ENCODE measurements at regions not wholly inside any gene's neighbourhood (a gene's known extent, or its start where the extent isn't known, plus 50 kb on each side); places are given as distances from the start of the nearest gene placed in this dataset.

DNA sequence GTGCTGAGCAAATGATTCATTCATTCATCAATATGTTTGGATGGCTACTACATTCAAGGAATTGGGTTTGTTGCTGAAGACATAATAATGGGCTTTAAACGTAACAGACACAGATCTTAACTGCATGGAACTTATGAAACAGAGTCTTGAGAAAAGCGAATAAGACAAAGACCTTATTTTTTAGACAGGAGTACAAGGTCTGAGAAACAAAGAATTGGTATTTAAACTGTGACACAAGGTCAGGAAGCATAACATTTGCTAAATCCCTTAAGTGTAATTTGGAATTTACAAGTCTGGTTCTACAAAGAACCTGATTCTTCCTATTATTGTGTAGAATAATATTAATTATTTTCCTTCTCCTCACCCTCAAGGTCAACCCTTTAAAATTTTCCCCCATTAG lies 565.4 kb upstream of the RGS18 start:
- in situ Hi-C loops (cut with HindIII; ENCODE audit: extremely low pct_ligation_motif_present, low pct_unique_long_range_greater_than_20kb): no loop called here
- FAIRE-seq (no peak), DNase-seq (ENCODE audit: low spot score) (no peak), ATAC-seq (no peak)
- no peak overlapping the region for H2AFZ ChIP-seq (ENCODE audit: low read length)
- no peak overlapping the region for H3K4me3 ChIP-seq (replicated peaks in 1 of 3; ENCODE audit: insufficient read depth in 1 of 3, low read depth in 2 of 3, low read length in 3 of 3)
- TF ChIP-seq, protein P1, sequence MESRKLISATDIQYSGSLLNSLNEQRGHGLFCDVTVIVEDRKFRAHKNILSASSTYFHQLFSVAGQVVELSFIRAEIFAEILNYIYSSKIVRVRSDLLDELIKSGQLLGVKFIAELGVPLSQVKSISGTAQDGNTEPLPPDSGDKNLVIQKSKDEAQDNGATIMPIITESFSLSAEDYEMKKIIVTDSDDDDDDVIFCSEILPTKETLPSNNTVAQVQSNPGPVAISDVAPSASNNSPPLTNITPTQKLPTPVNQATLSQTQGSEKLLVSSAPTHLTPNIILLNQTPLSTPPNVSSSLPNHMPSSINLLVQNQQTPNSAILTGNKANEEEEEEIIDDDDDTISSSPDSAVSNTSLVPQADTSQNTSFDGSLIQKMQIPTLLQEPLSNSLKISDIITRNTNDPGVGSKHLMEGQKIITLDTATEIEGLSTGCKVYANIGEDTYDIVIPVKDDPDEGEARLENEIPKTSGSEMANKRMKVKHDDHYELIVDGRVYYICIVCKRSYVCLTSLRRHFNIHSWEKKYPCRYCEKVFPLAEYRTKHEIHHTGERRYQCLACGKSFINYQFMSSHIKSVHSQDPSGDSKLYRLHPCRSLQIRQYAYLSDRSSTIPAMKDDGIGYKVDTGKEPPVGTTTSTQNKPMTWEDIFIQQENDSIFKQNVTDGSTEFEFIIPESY (CRISPR knock-in tag; IDR thresholded peaks at IDR 0.05): no peak
- TF ChIP-seq ZNF841 (CRISPR knock-in tag; IDR thresholded peaks at IDR 0.05; ENCODE audit: borderline replicate concordance): no peak
- TF ChIP-seq PCBP2 (optimal IDR thresholded peaks at IDR 0.05; ENCODE audit: low read depth, low read length, poor library complexity, severe bottlenecking): no peak
- TF ChIP-seq TCF7 (IDR thresholded peaks at IDR 0.05; ENCODE audit: low read depth): no peak
- no peak for TF ChIP-seq IKZF1 (IDR thresholded peaks at IDR 0.05)
- TF ChIP-seq, protein P2, sequence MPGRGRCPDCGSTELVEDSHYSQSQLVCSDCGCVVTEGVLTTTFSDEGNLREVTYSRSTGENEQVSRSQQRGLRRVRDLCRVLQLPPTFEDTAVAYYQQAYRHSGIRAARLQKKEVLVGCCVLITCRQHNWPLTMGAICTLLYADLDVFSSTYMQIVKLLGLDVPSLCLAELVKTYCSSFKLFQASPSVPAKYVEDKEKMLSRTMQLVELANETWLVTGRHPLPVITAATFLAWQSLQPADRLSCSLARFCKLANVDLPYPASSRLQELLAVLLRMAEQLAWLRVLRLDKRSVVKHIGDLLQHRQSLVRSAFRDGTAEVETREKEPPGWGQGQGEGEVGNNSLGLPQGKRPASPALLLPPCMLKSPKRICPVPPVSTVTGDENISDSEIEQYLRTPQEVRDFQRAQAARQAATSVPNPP (CRISPR knock-in tag; IDR thresholded peaks at IDR 0.05): no peak
- no peak for TF ChIP-seq RBM22 (optimal IDR thresholded peaks at IDR 0.05; ENCODE audit: low read length)
- no peak for TF ChIP-seq ZFY (CRISPR knock-in tag; IDR thresholded peaks at IDR 0.05)
- TF ChIP-seq, protein P3, sequence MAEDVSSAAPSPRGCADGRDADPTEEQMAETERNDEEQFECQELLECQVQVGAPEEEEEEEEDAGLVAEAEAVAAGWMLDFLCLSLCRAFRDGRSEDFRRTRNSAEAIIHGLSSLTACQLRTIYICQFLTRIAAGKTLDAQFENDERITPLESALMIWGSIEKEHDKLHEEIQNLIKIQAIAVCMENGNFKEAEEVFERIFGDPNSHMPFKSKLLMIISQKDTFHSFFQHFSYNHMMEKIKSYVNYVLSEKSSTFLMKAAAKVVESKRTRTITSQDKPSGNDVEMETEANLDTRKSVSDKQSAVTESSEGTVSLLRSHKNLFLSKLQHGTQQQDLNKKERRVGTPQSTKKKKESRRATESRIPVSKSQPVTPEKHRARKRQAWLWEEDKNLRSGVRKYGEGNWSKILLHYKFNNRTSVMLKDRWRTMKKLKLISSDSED (CRISPR knock-in tag; IDR thresholded peaks at IDR 0.05): no peak
- TF ChIP-seq MLLT10 (CRISPR knock-in tag; IDR thresholded peaks at IDR 0.05): no peak
- TF ChIP-seq ZNF121 (CRISPR knock-in tag; IDR thresholded peaks at IDR 0.05): no peak
- TF ChIP-seq ZNF572 (CRISPR knock-in tag; IDR thresholded peaks at IDR 0.05): no peak
- TF ChIP-seq ZNF510 (CRISPR knock-in tag; IDR thresholded peaks at IDR 0.05; ENCODE audit: low read depth): no peak
- no peak for TF ChIP-seq THYN1 (CRISPR knock-in tag; IDR thresholded peaks at IDR 0.05; ENCODE audit: borderline replicate concordance, low read depth)
- TF ChIP-seq ZNF790 (CRISPR knock-in tag; IDR thresholded peaks at IDR 0.05; ENCODE audit: borderline replicate concordance): no peak
- no peak for TF ChIP-seq PPARG (CRISPR knock-in tag; conservative IDR thresholded peaks at IDR 0.05)
- ChIA-PET POLR2A (no interaction called here), CTCF (ENCODE audit: low intra/inter-chr PET ratio, low total read pairs) (no interaction called here)
- 1% methylated on average over 2 of the region's 2 CpGs for WGBS (ENCODE audit: low lambda C conversion rate)
- H3K27me3 ChIP-seq (ENCODE audit: control insufficient read depth in 1 of 2, insufficient read depth in 2 of 2, low read length in 2 of 2): no peaks in the 10 kb centered on the region
- BruUV-seq (replicated peaks): no TSS peak
- H3K9ac ChIP-seq (ENCODE audit: insufficient read depth, low read depth, low read length): no peak overlapping the region
- H3K4me2 ChIP-seq (ENCODE audit: low read depth, low read length): no peak overlapping the region
- no peaks in the 10 kb centered on the region for H3K9me3 ChIP-seq (ENCODE audit: low read length)
- intact Hi-C loops (cut with micrococcal nuclease; ENCODE audit: unreplicated experiment): no loop called here
- no peaks in the 10 kb centered on the region for H3K4me1 ChIP-seq (ENCODE audit: insufficient read depth, low read length)
- H3K27ac ChIP-seq (ENCODE audit: extremely low read length, insufficient read depth, low read length): no peak overlapping the region
- no peaks in the 10 kb centered on the region for H3K36me3 ChIP-seq (replicated peaks in 1 of 2; ENCODE audit: control insufficient read depth in 1 of 2, insufficient read depth in 2 of 2, low read length in 2 of 2)
- H3K79me2 ChIP-seq (ENCODE audit: insufficient read depth, low read length): no peaks in the 10 kb centered on the region
- no peaks in the 10 kb centered on the region for H4K20me1 ChIP-seq (ENCODE audit: insufficient read depth, low read length)

All from HepG2 (cell line).